ENCODE measurements at regions not wholly inside any gene's neighbourhood (a gene's known extent, or its start where the extent isn't known, plus 50 kb on each side); places are given as distances from the start of the nearest gene placed in this dataset.

DNA sequence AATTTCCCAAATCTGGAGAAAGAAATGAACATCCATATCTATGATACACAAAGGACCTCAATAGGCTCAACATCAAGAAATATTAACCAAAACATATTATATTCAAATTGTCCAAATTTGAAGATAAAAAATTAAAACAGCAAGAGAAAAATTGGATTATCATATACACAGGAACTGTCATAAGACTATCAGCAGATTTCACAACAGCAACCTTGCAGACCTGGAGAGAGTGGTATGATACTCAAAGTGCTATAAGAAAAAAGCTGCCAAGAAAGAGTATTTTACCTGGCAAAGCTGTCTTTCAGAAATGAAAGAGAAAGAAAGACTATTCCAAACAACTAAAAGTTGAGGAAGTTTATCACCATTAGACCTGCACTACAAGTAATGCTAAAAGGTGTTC, 711.9 kb upstream of the RAB6C start:
- DNase-seq (ENCODE audit: low spot score) (no peak), ATAC-seq (no peak)
- intact Hi-C loops (cut with DNase I): no loop called here

DNA sequence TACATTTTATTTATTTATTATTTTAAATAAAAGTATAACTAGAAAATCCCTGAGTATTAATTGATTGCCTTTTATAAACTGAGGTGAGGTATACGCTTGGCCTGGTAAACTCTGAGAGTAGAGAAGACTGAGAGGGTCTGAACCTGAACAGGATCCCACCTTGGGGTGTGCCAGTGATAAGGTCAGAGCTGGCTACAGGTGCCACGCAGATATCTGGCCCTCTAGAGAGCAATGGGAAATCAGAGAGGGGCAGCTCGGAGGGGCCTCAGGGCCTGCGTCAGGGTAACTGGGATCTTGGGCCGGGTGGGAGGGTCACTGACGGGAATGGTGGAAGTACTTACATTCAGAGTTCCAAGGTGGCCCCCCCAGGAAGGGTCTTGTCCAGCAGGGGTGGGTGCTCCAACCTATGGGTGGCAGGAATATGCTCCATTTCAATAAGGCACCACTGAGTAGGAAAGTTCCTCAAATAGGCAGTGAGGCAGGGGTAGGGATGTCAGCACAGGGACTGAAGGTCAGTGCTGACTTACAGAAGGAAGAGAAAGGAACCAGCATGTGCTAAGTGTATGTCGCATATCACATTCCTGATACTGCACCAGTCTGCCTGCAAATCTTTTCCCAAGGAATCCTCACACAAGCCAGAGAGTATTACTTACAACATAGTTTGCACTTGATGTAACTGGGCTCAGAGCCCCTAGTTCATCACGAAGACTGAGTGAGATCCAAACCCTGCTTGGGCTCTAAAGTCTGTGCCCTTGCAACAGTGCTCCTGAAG, 706.0 kb upstream of the RAB6C start:
- DNase-seq (ENCODE audit: low spot score) (no peak), ATAC-seq (no peak)
- intact Hi-C loops (cut with DNase I): no loop called here

DNA sequence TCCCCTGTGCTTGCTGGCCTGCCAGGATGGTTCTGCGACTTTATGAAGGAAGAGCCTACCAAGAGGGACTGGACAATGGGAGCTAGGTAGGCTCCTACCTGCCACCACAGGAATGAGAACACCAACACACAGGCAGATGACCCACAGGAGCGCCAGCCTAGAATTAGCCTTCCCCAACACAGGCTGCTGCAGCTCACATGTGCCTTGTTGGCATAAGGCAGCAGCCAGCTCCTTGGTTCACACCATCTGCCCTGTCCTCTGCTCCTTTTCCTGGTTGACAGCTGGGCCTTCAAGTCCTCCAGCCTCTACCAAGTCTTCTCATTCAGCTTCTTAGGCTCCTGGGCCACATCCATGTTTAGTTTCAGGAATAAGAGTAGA, 705.4 kb upstream of the RAB6C start:
- DNase-seq (ENCODE audit: low spot score): no peak
- no peak for ATAC-seq
- intact Hi-C loops (cut with DNase I): no loop called here

DNA sequence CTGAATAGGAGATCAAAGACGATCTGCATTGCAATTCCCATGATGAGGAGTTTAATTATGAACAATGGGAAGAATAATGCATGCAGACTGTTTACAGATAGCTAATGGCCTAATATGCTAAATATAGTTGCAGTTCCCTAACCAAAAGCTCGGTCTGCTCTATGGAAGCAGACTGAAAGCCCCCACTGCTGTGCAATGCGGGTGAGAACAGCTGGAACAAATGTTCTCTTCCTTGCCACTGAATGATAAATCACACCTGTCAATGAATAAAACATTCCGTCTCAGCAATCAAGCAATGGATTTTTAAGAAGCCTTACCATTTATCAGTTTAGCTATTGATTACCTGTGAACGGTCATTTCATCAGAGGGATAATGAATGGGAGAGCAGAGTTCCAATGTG, 704.5 kb upstream of the RAB6C start:
- no peak for DNase-seq (ENCODE audit: low spot score)
- intact Hi-C loops (cut with DNase I): no loop called here

DNA sequence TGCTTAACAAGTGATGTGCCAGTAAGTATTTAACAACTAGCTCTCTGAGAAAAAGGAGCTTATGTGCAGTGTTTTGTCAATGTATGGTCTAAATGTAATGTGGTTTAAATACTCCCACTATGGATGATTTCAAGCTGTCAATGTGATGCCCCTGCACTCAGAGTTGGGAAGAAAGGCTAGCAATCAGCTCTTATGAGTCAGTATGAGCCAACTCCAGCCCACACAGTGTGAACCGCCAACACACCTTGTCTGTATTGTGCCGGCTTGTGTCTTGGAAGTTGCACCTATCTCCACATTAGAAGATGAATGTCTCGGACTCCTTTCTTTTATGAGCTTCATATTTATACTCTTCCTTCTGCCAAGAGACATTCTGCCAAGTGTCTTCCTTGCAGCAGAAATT, 703.8 kb upstream of the RAB6C start:
- ATAC-seq: no peak
- intact Hi-C loops (cut with DNase I): no loop called here
- DNase-seq (ENCODE audit: low spot score): no peak

More for the DNA sequence above, 704.5 kb upstream of the RAB6C start:
- no peak for ATAC-seq

DNA sequence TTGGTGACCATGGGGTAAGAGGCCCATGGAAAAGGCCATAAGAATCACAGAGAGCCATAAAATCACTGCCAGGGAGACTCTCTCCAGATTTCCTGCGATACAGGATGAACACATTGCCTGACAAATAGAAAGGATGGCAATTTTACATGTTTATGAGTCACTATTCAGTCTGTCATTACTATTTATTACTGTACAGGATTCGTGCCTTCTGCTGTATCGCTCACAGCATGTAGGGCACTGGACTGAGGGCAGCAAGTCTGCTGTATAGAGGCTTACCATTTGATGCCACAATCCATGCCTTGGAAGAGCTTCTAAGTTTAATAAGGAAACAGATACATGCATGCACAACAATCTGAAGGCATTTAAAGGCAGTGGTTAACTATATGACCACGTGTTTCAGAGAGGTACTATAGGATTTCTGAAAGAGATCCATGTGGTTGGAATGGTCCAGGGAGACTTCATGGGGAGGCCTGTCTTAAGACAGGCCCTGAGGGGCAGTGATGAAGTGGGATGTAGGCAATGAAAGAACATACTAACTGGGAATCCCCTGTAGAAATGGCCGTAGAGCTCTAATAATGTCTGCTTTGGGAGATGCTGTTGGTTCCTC, 702.4 kb upstream of the RAB6C start:
- DNase-seq (ENCODE audit: low spot score) (no peak), ATAC-seq (no peak)
- intact Hi-C loops (cut with DNase I): no loop called here

DNA sequence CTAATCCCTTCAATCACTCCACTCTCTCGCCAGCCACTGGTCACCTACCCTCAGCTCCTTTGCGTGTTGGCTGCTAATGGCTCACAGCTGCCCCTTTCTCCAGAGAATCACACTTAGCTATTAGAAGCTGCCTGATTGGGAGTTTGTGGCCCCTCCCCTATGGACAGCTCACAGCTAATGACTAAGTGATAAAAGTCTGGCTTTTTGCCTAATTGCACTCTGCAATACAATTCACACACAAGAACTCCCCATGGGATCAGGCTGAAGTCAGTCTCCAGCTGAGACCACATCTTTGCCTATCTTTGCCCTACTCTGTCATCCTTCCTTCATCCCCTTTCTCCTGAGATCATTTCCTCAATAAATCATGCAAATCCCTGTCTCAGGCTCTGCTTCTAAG, 701.9 kb upstream of the RAB6C start:
- no peak for DNase-seq (ENCODE audit: low spot score)
- no peak for ATAC-seq
- intact Hi-C loops (cut with DNase I): no loop called here

DNA sequence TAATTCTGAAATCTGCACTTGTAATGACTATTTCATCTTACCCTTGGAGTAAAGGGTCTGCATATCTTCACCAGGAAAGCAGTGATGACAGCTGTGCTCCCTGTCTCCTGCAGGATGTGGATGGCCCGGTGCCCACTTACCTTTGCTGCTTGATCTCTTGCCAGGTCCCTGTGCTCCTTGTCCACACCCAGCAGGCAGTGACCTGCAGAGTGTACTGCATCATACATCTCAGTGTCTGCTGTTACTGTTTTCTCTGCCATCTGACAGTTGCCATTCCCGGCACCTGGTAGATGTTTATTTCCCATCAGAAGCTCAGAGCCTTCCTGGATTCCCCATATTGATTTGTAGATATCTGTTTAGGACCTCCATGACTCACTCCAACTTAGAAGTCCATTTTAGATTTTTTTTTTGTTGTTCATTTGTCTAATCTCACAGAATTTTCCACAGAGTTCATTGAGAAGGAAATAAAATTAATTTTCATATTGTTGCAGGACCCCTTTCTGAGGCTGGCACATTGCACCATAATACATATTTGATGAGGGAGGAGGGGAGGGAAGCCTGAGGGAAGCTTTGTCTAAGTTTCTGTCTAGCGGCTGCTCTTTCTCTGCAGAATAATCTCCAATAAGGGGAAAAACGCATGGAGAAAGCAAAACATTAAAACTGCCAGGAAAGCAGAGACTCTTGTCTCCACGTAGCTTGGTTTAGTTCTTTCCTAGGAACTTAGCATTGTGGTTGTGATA, 697.5 kb upstream of the RAB6C start:
- intact Hi-C loops (cut with DNase I): no loop called here
- no peak for ATAC-seq
- DNase-seq (ENCODE audit: low spot score): no peak

DNA sequence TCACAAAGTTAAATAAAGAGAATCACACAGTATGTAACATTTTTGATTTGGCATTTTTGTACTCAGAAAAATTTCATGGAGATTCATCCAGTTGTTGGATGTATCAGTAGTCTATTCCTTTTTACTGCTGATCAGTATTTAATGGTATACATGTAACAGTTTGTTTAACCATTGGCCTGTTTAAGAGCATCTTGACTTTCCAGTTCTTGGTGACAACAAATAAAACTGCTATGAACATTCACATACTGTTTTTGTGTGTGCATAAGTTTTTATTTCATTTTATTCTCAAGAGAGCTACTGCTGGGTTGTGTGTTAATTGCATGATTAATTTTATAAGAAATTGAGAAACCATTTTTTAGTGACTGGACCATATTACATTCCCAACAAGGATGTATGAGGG, 694.5 kb upstream of the RAB6C start:
- intact Hi-C loops (cut with DNase I): no loop called here
- ATAC-seq (no peak), DNase-seq (ENCODE audit: low spot score) (no peak)

DNA sequence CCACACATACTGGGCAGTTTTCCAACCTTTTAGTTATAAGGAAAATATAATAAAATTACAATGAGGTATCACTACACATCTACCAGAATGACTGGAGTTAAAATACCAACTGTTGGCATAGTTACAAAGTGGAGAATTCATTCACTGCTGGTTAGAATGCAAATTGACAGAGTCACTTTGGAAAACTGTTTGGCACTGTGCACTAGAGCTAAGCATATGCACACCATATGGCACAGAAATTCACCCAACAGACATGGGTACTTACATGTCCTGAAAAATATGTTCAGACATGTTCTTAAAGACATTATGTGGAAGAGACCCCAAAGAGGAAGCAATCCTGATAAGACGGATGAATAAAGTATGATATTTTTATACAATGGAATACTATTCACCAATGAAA, 686.1 kb upstream of the RAB6C start:
- no peak for ATAC-seq
- DNase-seq (ENCODE audit: low spot score): no peak
- intact Hi-C loops (cut with DNase I): no loop called here

DNA sequence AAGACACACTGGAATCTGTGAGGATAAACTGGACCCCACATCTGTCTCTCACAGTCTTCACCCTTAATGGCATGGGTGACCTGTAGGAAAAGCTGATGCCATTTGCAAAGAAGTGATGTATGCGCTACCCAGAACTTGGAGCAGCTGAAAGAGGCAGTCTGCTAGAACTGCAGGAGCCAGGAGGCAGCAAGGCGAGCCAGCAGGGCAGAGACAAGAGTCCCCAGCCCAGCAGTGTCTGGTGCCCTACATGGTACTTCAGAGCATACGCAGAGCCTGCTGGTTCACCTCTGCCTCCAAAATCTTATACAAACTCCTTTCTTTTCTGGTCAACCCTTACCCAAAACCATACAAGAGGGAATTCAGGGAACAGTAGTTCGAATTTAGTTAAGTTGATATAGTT, 683.1 kb upstream of the RAB6C start:
- no peak for ATAC-seq
- no peak for DNase-seq (ENCODE audit: low spot score)
- intact Hi-C loops (cut with DNase I): no loop called here

DNA sequence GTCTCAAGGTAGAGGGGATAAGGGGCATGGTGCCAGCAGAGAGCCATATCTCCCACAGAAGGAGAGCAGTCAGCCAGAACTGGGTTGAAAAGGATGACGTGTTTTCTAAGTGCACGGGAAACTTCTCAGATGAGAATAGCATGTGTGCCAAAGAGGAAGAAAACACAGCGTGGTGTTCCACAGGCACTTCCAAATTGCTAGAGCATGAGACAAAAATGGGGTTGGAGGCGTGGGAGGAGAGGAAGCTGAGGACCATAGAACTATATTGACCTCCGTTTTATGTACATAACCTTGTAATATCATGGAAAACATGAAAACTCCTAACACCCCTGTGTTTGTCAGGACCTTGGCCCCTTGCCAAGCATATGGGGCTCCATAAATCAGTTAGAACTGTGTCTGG, 682.7 kb upstream of the RAB6C start:
- intact Hi-C loops (cut with DNase I): no loop called here
- peak; percentile 49 for ATAC-seq
- no peak for DNase-seq (ENCODE audit: low spot score)

DNA sequence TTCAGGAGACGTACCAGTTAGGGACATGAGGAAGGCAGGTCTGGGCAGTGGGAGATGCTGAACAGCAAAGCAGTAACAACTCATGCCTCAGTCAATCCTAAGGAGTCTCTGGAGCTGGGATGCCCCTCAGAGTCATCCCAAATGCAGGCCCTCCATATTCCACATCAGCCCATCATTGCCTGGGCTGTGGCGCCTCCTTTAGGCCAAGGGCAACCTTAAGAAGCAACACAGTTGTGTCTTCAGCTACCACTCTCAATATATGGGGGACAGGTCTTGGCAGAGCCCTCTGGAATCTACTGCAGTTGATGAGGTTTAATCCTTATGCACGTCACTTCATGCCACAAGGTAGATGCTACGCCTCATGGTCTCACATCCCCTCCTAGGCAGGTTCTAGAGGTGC, 682.0 kb upstream of the RAB6C start:
- intact Hi-C loops (cut with DNase I): no loop called here
- ATAC-seq (no peak), DNase-seq (ENCODE audit: low spot score) (no peak)

DNA sequence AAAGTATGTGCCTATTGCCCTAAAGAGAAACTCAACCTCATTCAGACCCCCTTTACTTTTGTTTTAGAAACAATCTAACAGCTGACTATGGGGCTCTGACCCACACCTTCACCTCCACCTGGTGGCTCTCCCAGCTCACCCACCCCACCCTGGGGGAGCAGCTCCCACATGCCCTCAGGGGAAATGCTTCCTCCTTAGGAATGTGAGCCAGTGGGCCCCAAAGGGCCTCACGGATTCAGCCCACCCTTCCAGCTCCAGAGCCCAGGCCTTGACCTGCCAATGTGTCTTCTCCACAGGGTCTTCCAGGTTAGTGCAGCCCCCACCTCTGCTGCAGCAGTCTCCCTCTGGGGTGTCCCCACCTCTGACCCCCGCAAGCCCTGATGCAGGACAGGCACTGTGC, 680.1 kb upstream of the RAB6C start:
- no peak for DNase-seq (ENCODE audit: low spot score)

DNA sequence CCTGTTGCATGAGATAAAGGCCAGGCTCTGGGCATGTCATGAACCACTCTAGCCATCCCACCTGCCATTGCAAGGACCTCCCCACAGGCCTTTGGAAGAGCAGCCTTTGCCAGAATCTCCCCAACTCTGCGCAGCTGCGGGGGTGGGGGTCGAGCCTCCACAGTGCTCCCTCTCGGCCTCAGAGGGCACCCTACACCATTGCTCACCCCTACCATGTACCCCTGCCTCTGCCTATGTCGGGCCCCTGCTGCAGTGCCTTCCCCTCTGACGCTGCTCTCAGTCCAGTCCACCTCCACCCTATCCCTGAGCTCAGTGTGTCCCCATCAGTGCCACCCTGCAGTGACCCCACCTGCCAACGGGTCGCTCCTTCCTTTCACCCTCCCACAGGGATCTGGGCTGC, 679.7 kb upstream of the RAB6C start:
- intact Hi-C loops (cut with DNase I): no loop called here
- ATAC-seq (no peak), DNase-seq (ENCODE audit: low spot score) (no peak)

More for the DNA sequence above, 680.1 kb upstream of the RAB6C start:
- no peak for ATAC-seq
- intact Hi-C loops (cut with DNase I): no loop called here

DNA sequence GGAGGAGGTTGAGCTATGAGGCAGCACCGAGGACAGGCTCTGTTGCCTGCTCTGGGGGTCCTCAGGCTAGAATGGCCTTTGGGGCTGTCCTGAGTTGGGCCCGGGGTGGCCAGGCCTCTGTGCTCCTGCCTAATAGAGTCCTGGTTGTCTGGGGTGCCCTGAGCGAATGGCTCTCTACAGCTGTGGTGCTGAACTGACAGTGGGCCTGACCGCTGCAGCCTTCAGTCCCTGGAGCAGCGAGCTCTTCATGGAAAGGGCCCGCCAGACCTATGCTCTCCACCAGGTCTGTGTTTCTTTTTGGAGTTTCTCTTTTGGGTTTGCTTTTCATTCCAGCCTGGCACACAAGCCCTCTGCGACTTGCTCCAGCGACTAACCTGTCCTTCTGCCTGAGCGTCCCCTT, 679.0 kb upstream of the RAB6C start:
- ATAC-seq: no peak
- intact Hi-C loops (cut with DNase I): no loop called here
- DNase-seq (ENCODE audit: low spot score): no peak

DNA sequence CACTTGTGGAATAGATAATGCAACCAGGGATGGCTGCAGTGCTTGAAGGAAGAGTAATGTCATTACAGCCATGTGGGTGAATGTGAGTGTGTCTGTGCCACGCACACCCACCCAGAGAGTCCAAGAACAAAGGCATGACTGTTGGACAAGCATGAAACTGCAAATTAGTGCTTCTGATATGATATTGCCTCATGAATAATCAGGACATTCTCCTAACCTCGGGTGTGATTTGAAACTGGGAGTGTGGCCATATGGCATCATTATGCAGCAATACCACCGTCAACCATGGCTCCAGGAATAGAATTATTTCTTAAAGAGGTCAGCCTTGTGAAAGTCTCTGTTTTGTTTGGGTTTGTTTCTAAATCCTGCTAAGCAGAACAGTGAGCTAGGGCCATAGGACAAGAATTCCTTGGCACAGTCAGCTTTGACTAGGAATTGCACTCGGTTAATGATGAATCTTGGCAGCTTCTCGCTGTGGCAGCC, 678.0 kb upstream of the RAB6C start:
- ATAC-seq: peak; percentile 84

DNA sequence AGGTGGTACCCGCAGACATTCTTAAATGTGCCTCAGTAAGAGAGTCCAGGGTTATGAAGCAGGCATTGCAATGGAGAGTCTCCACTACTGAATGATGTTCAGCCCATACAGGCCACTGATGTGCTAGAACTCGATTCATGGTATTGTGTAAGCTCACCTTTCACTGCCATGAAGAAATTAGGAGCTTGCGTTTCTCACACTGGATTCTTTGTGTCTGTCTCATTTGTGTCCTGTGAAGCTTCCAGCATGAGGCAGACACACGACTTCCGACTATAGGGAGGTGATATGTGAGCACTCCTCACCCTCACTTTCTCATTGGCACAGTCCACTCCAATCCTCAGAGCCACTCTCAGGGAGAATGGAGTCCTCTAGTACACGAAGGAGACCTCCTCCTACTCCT, 677.4 kb upstream of the RAB6C start:
- no peak for DNase-seq (ENCODE audit: low spot score)
- peak; percentile 35 for ATAC-seq
- intact Hi-C loops (cut with DNase I): no loop called here

More for the DNA sequence above, 678.0 kb upstream of the RAB6C start:
- intact Hi-C loops (cut with DNase I): no loop called here
- no peak for DNase-seq (ENCODE audit: low spot score)

DNA sequence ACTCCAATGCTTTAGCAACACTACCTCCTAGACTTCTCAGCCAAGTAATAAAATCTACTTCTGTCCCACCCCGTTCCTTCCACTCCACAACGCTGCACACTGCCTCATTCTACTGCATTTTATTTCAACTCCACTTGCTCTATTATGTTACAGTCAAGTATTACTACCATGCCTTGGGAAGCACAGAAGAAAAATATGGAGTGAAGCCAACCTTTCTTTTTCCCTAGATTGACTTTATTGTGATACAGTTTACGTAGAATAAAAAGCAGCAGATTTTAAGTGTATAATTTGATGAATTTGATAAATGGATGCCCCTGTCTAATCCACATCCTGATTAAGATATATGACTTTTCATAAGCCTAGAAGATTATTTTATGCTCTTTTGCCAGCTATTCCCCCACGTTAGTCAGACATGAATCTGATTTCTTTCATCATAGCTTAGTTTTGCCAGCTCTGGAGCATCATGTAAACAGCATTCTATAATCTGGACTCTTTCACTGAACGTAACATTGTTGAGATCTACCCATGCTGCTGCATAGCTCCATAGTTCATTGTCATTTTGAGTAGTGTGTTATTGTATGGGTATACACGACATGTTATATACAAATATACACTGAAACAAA, 676.8 kb upstream of the RAB6C start:
- ATAC-seq (peak; percentile 18), DNase-seq (ENCODE audit: low spot score) (no peak)
- intact Hi-C loops (cut with DNase I): no loop called here

DNA sequence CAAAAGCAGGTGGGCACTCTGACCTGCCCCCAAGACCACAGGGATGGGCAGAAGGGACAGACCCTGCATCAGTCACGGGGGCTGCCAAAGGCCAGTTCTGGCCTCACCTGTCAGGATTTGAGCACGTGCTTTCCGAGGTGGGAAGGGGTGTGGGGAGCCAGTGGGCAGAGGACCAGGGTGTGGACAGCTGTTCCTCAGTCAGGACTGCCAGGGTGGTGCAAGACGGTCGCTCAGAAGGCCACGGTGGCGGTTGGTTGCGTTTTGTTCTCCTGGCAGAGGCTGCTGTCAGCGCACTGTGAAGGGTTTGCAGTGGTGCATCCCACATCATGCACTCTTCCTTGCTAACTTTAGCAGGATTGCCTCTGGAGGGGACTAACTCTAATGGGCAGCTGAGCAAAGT, 665.3 kb upstream of the RAB6C start:
- DNase-seq (ENCODE audit: low spot score) (no peak), ATAC-seq (no peak)
- intact Hi-C loops (cut with DNase I): no loop called here

All from sciatic nerve (tissue), 2 donors.